CD14-positive monocyte (primary cell): ENCODE measurements at regions not wholly inside any gene's neighbourhood (a gene's known extent, or its start where the extent isn't known, plus 50 kb on each side); places are given as distances from the start of the nearest gene placed in this dataset.

Source experiments
- DNase-seq, 3 donors: peaks; one replicate each; pipeline ENCODE4 v3.0.0-alpha.2; 2011 to 2022
- H2AFZ ChIP-seq: 2 replicates; pipeline ENCODE4 v1.6.0; 2012; ENCODE audit warnings: mild to moderate bottlenecking, low read depth, low read length, inconsistent platforms; ENCODE audit not compliant: insufficient read depth, poor library complexity, severe bottlenecking
- H3K27ac ChIP-seq, 2 donors: 1 replicate in 1 of 2; 2 replicates in 1 of 2; pipeline ENCODE4 v1.5.1; 2012 to 2013; ENCODE audit warnings: low read length in 2 of 2, control low read depth in 1 of 2, inconsistent platforms in 1 of 2, low read depth in 1 of 2, mild to moderate bottlenecking in 1 of 2
- H3K27me3 ChIP-seq, 2 donors: one replicate each; pipeline versions ENCODE4 v1.6.0 to v1.6.1; 2011 to 2013; ENCODE audit warnings: low read length in 2 of 2; ENCODE audit not compliant: control insufficient read depth in 2 of 2, insufficient read depth in 2 of 2
- H3K36me3 ChIP-seq, 2 donors: replicated peaks in 1 of 2; 1 replicate in 1 of 2; 2 replicates in 1 of 2; pipeline versions ENCODE4 v1.5.1 to v1.6.1; 2012 to 2013; ENCODE audit warnings: low read length in 2 of 2, control low read depth in 1 of 2, inconsistent platforms in 1 of 2, mild to moderate bottlenecking in 1 of 2; ENCODE audit not compliant: insufficient read depth in 2 of 2, control insufficient read depth in 1 of 2
- H3K4me1 ChIP-seq, 2 donors: 1 replicate in 1 of 2; 2 replicates in 1 of 2; pipeline versions ENCODE4 v1.5.1 to v1.6.1; 2012 to 2013; ENCODE audit warnings: low read length in 2 of 2, control low read depth in 1 of 2, inconsistent platforms in 1 of 2, mild to moderate bottlenecking in 1 of 2, moderate library complexity in 1 of 2; ENCODE audit not compliant: insufficient read depth in 2 of 2, control insufficient read depth in 1 of 2
- H3K4me2 ChIP-seq: replicated peaks from 2 replicates; pipeline ENCODE3; 2012; ENCODE audit warnings: low read length, moderate library complexity, mild to moderate bottlenecking; ENCODE audit not compliant: poor library complexity, severe bottlenecking; ENCODE audit errors: extremely low read depth
- H3K4me3 ChIP-seq, 3 experiments: fragments of 200-600 bp in 1 of 3; sonication (generic) in 1 of 3; replicated peaks in 1 of 3; 1 replicate in 2 of 3; 2 replicates in 1 of 3; pipeline ENCODE4 v1.5.1; 2011 to 2013; ENCODE audit warnings: low read length in 3 of 3, mild to moderate bottlenecking in 3 of 3, control low read depth in 2 of 3, low read depth in 2 of 3, inconsistent platforms in 1 of 3, moderate library complexity in 1 of 3
- H3K79me2 ChIP-seq: 2 replicates; pipeline ENCODE4 v1.6.0; 2012; ENCODE audit warnings: mild to moderate bottlenecking, control low read depth, inconsistent platforms, low read length, moderate library complexity; ENCODE audit not compliant: insufficient read depth
- H3K9ac ChIP-seq: 2 replicates; pipeline ENCODE4 v1.6.0; 2017; ENCODE audit warnings: low read length, mild to moderate bottlenecking; ENCODE audit not compliant: insufficient read depth, poor library complexity, severe bottlenecking
- H3K9me3 ChIP-seq, 2 donors: replicated peaks in 1 of 2; 1 replicate in 1 of 2; 2 replicates in 1 of 2; pipeline versions ENCODE4 v1.5.1 to v1.6.1; 2012 to 2013; ENCODE audit warnings: low read length in 2 of 2, control low read depth in 1 of 2; ENCODE audit not compliant: control insufficient read depth in 1 of 2, insufficient read depth in 1 of 2
- H4K20me1 ChIP-seq: 2 replicates; pipeline ENCODE4 v1.6.0; 2012; ENCODE audit warnings: mild to moderate bottlenecking, low read length, control low read depth, moderate library complexity; ENCODE audit not compliant: insufficient read depth
- H3K27ac Mint-ChIP-seq, 7 donors: one replicate each; pipeline ENCODE4 v1.8.0; 2020; ENCODE audit warnings: mild to moderate bottlenecking in 7 of 7, mixed read lengths in 7 of 7, moderate library complexity in 6 of 7, inconsistent platforms in 2 of 7
- H3K27me3 Mint-ChIP-seq, 3 donors: one replicate each; pipeline ENCODE4 v1.8.0; 2021 to 2022; ENCODE audit warnings: low read depth in 3 of 3, mild to moderate bottlenecking in 3 of 3, mixed read lengths in 3 of 3, moderate library complexity in 3 of 3, inconsistent platforms in 1 of 3
- H3K36me3 Mint-ChIP-seq, 2 donors: one replicate each; pipeline ENCODE4 v1.8.0; 2020; ENCODE audit warnings: mixed read lengths in 2 of 2, inconsistent platforms in 1 of 2, mild to moderate bottlenecking in 1 of 2
- H3K4me1 Mint-ChIP-seq: one replicate; pipeline ENCODE4 v1.8.0; 2020; ENCODE audit warnings: mild to moderate bottlenecking, mixed read lengths
- H3K4me3 Mint-ChIP-seq, 2 donors: one replicate each; pipeline ENCODE4 v1.8.0; 2020; ENCODE audit warnings: mild to moderate bottlenecking in 2 of 2, mixed read lengths in 2 of 2, moderate library complexity in 1 of 2
- H3K9me3 Mint-ChIP-seq, 7 donors: one replicate each; pipeline ENCODE4 v1.8.0; 2020 to 2022; ENCODE audit warnings: mixed read lengths in 7 of 7, mild to moderate bottlenecking in 6 of 7, moderate library complexity in 6 of 7, inconsistent platforms in 2 of 7
- WGBS: methylation state at CpG from one replicate; pipeline ENCODE4 v1.1.5; 2013; ENCODE audit warnings: missing lambda C conversion rate; ENCODE audit not compliant: insufficient coverage; 5-methylcytosine and 5-hydroxymethylcytosine counted together
- intact Hi-C, 2 donors: fragments of 100-400 bp; cut with micrococcal nuclease; formaldehyde crosslinking; loops; one replicate each; pipeline versions ENCODE4 v1.15.0 to v1.15.1; 2023
- TF ChIP-seq, protein P1 (sequence below): fragments of 200-600 bp; IDR thresholded peaks from one replicate; pipeline ENCODE4 v1.8.0; 2022; ENCODE audit warnings: antibody characterized with exemption, mild to moderate bottlenecking

DNA sequence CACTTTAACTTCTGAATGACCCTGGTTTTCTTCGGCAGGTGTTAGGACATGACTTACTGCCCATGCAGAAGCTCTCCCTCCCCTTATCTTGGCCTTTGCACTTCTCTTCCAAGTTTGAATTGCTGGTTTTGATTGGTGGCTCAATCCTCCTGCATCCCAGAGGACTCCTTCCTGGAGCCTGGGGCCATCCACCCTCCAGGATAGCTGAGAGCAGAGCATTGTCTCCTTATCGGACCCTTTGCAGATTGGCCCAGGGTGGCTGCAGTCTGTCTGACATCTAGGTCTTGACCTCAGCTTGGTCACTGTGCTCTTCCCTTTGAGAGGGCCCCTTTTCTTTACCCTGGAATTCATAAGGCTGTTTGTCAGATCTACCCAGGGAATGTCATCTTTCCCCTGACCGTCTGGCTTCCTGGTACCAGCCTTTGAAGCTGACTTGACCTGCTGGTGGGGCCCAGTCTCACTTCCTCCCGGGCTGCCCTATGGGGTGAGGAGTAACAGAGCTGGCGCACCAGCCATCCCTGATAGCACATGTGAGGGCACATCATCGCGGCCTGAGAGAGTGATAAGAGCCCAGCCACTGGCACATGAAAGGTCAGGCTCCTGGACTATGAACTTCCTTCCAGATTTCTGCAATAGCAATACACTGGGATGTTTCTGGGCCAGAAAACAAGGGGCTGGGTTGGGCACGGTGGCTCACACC is 172.9 kb upstream of the UBL3 start:
- TF ChIP-seq, protein P1, sequence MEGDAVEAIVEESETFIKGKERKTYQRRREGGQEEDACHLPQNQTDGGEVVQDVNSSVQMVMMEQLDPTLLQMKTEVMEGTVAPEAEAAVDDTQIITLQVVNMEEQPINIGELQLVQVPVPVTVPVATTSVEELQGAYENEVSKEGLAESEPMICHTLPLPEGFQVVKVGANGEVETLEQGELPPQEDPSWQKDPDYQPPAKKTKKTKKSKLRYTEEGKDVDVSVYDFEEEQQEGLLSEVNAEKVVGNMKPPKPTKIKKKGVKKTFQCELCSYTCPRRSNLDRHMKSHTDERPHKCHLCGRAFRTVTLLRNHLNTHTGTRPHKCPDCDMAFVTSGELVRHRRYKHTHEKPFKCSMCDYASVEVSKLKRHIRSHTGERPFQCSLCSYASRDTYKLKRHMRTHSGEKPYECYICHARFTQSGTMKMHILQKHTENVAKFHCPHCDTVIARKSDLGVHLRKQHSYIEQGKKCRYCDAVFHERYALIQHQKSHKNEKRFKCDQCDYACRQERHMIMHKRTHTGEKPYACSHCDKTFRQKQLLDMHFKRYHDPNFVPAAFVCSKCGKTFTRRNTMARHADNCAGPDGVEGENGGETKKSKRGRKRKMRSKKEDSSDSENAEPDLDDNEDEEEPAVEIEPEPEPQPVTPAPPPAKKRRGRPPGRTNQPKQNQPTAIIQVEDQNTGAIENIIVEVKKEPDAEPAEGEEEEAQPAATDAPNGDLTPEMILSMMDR = no peak
- H3K4me3 ChIP-seq = no peak overlapping the region
- Mint-ChIP-seq H3K27me3 (peaks cover 0 to 2% (median 2%) of the 10 kb centered on the region in 3 donors), H3K4me1 (no peaks in the 10 kb centered on the region), H3K36me3 (no peaks in the 10 kb centered on the region), H3K9me3 (peaks cover 0 to 2% (median 0%) of the 10 kb centered on the region in 7 donors), H3K27ac (peak overlapping the region in 1 of 7 donors; percentile 11), H3K4me3 (no peak overlapping the region)
- no peaks in the 10 kb centered on the region for H3K27me3 ChIP-seq
- no peaks in the 10 kb centered on the region for H3K9me3 ChIP-seq
- 98% methylated on average over 4 of the region's 8 CpGs for WGBS
- no peak for DNase-seq
- H3K9ac ChIP-seq = no peak overlapping the region
- H2AFZ ChIP-seq = no peak overlapping the region
- no peaks in the 10 kb centered on the region for H3K79me2 ChIP-seq
- intact Hi-C loops = no loop called here
- H3K36me3 ChIP-seq = no peaks in the 10 kb centered on the region
- H4K20me1 ChIP-seq = no peaks in the 10 kb centered on the region
- H3K27ac ChIP-seq = no peak overlapping the region
- H3K4me2 ChIP-seq = no peak overlapping the region
- H3K4me1 ChIP-seq = no peaks in the 10 kb centered on the region

DNA sequence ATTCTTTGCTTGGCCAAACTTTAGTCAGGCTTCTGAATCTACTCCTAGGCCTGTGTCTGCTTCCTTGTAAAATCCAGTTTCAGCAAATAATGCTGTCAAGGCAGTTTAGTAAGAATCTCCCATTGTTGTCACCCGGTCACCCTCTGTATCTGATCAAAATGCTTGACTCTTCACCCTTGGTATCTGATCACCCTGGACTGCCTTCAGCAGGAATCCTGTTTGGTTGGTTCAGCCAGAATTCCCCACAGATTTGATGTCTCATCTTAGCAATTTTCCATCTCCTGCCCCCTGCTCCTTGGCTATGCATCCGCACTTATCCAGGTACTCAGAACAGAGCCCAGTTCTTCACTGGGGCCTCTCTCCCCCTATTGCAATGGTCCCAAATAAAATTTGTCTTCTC is 172.4 kb upstream of the UBL3 start:
- no peaks in the 10 kb centered on the region for H3K9me3 ChIP-seq
- no peaks in the 10 kb centered on the region for H3K4me1 ChIP-seq
- H3K4me3 ChIP-seq = no peak overlapping the region
- H3K36me3 ChIP-seq = no peaks in the 10 kb centered on the region
- no peak for DNase-seq
- TF ChIP-seq, protein P1 = no peak
- Mint-ChIP-seq H3K36me3 (no peaks in the 10 kb centered on the region), H3K9me3 (peaks cover 0 to 2% (median 0%) of the 10 kb centered on the region in 7 donors), H3K27ac (peak overlapping the region in 1 of 7 donors; percentile 11), H3K4me3 (no peak overlapping the region), H3K27me3 (peaks cover 0 to 4% (median 2%) of the 10 kb centered on the region in 3 donors), H3K4me1 (no peaks in the 10 kb centered on the region)
- no peak overlapping the region for H3K27ac ChIP-seq
- H3K9ac ChIP-seq = no peak overlapping the region
- H3K27me3 ChIP-seq = no peaks in the 10 kb centered on the region
- no peaks in the 10 kb centered on the region for H4K20me1 ChIP-seq
- 92% methylated on average over 2 of the region's 2 CpGs for WGBS
- intact Hi-C loops = no loop called here
- no peaks in the 10 kb centered on the region for H3K79me2 ChIP-seq
- H2AFZ ChIP-seq = no peak overlapping the region
- H3K4me2 ChIP-seq = no peak overlapping the region
